Left ventricle myocardium inferior (tissue), 1 donor: ENCODE measurements at regions not wholly inside any gene's neighbourhood (a gene's known extent, or its start where the extent isn't known, plus 50 kb on each side); places are given as distances from the start of the nearest gene placed in this dataset.

Experiments used
- DNase-seq: peaks from one replicate; pipeline ENCODE4 v3.0.0-alpha.2; 2020
- H3K27ac ChIP-seq: fragments of 200-600 bp; replicated peaks from 2 replicates; pipeline ENCODE4 v1.8.0; 2021
- H3K27me3 ChIP-seq: fragments of 200-600 bp; 2 replicates; pipeline ENCODE4 v1.8.0; 2021; ENCODE audit warnings: low read depth
- H3K36me3 ChIP-seq: fragments of 200-600 bp; 2 replicates; pipeline ENCODE4 v1.8.0; 2021
- H3K4me1 ChIP-seq: fragments of 200-600 bp; 2 replicates; pipeline ENCODE4 v1.8.0; 2021
- H3K4me3 ChIP-seq: fragments of 200-600 bp; 2 replicates; pipeline ENCODE4 v1.8.0; 2021; ENCODE audit warnings: mild to moderate bottlenecking, moderate library complexity
- H3K9me3 ChIP-seq: fragments of 200-600 bp; replicated peaks from 2 replicates; pipeline ENCODE4 v1.8.0; 2021
- intact Hi-C: fragments of 100-400 bp; cut with micrococcal nuclease; formaldehyde crosslinking; loops from one replicate; pipeline ENCODE4 v1.11.0; 2022
- TF ChIP-seq, protein P1 (sequence below): fragments of 200-600 bp; IDR thresholded peaks from 2 replicates; pipeline ENCODE4 v1.8.0; 2021; ENCODE audit warnings: antibody characterized with exemption, mild to moderate bottlenecking, borderline replicate concordance
- donor health status: DM: no; HTN: yes; CAD: no; lungs with severe emphysema.

DNA sequence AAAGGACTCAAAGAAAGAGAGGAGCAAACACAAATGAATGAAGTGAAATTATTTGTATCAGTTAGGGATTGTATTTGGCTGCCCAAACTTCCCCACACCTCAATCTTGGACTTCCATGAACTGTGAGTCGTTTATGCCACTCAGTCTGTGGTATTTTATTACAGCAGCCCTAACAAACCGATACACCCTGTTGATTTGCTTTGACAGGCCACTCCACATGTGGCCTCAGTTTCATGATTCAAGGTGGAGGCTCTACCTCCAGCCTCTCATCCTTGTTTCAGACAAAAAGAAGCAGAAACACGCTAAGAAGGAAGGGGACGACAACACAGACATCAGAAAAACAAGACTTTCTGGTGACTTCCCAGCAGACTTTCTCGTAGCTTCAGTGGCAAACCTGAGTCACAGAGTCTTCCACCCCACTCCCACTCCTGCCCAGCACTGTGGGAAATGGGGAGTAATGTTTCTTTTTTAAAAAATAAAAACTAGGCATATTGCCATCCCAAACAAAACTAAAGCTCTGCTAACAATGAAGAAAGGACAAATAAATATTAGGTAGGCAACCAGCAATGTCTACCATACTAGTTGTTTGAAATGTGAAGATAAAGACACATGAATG lies 52.2 kb upstream of the ABCA1 start:
- Histone ChIP-seq H3K4me3 (no peak overlapping the region), H3K27me3 (no peaks in the 10 kb centered on the region), H3K36me3 (no peaks in the 10 kb centered on the region), H3K9me3 (no peaks in the 10 kb centered on the region), H3K4me1 (peaks cover 13% of the 10 kb centered on the region), H3K27ac (no peak overlapping the region)
- intact Hi-C loops, result no loop called here
- DNase-seq, result no peak
- TF ChIP-seq, protein P1, sequence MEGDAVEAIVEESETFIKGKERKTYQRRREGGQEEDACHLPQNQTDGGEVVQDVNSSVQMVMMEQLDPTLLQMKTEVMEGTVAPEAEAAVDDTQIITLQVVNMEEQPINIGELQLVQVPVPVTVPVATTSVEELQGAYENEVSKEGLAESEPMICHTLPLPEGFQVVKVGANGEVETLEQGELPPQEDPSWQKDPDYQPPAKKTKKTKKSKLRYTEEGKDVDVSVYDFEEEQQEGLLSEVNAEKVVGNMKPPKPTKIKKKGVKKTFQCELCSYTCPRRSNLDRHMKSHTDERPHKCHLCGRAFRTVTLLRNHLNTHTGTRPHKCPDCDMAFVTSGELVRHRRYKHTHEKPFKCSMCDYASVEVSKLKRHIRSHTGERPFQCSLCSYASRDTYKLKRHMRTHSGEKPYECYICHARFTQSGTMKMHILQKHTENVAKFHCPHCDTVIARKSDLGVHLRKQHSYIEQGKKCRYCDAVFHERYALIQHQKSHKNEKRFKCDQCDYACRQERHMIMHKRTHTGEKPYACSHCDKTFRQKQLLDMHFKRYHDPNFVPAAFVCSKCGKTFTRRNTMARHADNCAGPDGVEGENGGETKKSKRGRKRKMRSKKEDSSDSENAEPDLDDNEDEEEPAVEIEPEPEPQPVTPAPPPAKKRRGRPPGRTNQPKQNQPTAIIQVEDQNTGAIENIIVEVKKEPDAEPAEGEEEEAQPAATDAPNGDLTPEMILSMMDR, result no peak

DNA sequence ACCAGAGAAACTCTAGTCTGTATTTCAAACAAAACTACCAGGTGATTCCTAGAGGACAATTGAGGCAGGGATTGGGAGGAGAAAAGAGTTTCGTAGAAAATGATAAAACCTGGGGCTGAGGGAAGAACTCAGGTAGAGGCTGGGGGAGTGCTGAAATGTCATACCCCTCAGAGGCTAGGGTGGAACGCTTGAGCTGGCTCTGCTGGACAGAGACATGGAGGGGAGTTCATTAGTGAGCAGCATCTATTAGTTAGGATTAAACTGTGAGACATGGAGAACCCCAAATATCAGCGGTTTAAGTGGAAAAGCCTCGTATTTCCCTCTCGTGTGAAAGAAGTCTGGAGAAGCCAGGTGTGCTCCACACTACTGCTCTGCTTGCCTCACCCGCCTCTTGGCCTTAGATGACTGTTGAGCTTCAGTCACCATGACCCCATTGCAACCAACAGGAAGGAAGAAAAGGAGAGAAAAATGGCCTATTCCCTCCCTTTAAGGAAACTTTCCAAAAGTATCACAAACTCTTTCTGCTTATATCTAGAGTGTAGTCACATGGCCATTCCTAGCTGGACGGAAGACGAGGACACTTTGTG lies 53.7 kb upstream of the ABCA1 start:
- Histone ChIP-seq H3K27me3 (no peaks in the 10 kb centered on the region), H3K4me1 (peaks cover 13% of the 10 kb centered on the region), H3K9me3 (no peaks in the 10 kb centered on the region), H3K27ac (no peak overlapping the region), H3K36me3 (no peaks in the 10 kb centered on the region), H3K4me3 (no peak overlapping the region)
- no peak for DNase-seq
- intact Hi-C loops, result no loop called here
- TF ChIP-seq, protein P1, result no peak

DNA sequence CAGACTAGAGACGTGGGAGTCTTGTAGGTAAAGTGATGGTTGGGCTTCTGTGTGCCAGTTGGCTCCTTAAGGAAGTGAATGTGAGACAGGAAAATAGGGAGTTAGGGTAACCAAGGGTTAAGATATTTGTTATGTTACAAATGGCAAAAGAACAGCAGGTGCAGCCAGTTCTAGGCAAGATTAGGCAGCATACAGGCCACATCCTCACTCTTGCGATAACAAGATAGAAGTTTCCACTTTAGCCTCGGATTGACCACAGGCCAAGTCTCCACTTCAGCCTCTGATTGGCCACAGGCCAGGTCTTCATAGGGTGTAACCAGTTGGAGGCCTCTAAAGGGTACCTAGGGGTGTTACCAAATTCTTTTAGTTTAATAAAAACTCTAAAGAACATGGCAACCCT lies 54.6 kb upstream of the ABCA1 start:
- intact Hi-C loops, result no loop called here
- H3K4me3 ChIP-seq, result no peak overlapping the region
- TF ChIP-seq, protein P1, result no peak
- H3K4me1 ChIP-seq, result peaks cover 13% of the 10 kb centered on the region
- H3K36me3 ChIP-seq, result no peaks in the 10 kb centered on the region
- H3K9me3 ChIP-seq, result no peaks in the 10 kb centered on the region
- H3K27me3 ChIP-seq, result no peaks in the 10 kb centered on the region
- no peak for DNase-seq
- no peak overlapping the region for H3K27ac ChIP-seq

DNA sequence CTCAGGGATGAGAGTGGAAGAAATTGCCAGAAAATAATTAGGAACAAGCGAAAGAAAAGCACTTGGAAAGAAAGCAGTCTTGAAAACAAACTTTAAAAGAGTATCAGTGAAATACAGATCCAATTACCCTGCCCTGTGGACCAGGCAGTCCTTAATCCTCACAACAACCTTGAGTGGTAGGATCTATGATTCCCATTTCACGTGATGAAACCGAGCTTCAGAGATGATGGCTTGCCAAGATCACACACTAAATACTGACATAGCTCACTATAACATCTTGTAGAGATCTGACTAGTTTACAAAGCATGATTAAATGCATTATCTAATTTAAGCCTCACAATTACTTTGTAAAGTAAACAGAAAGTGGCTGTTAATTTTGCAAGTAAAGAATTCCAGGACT lies 55.5 kb upstream of the ABCA1 start:
- DNase-seq, result no peak
- Histone ChIP-seq H3K9me3 (no peaks in the 10 kb centered on the region), H3K36me3 (no peaks in the 10 kb centered on the region), H3K27ac (no peak overlapping the region), H3K27me3 (no peaks in the 10 kb centered on the region), H3K4me1 (peaks cover 13% of the 10 kb centered on the region), H3K4me3 (no peak overlapping the region)
- intact Hi-C loops, result no loop called here
- TF ChIP-seq, protein P1, result no peak

DNA sequence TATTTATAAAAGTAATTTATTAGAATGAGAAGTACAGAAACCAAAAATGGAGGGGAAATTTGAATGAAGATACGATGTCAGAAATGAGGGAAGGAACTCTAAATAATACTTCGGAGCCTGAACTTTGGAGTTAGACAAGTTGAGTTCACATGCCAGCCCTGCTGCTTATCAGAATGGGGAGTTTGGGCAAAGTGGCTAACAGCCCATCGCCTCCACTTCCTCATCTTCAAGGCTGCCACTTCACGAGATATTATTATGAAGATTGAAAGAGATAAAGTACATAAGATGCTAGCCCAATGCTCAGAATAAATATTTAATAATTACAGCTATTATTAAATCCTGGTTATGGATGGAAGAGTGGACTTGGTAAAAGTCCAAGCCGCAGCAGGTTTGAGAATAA lies 56.2 kb upstream of the ABCA1 start:
- Histone ChIP-seq H3K4me3 (no peak overlapping the region), H3K27me3 (no peaks in the 10 kb centered on the region), H3K9me3 (no peaks in the 10 kb centered on the region), H3K4me1 (peaks cover 13% of the 10 kb centered on the region), H3K27ac (no peak overlapping the region), H3K36me3 (no peaks in the 10 kb centered on the region)
- intact Hi-C loops, result no loop called here
- no peak for DNase-seq
- TF ChIP-seq, protein P1, result no peak
